Suprapubic skin (tissue), 4 donors: ENCODE measurements at regions not wholly inside any gene's neighbourhood (a gene's known extent, or its start where the extent isn't known, plus 50 kb on each side); places are given as distances from the start of the nearest gene placed in this dataset.

Experiments used
- DNase-seq, 2 donors: peaks; one replicate each; pipeline ENCODE4 v3.0.0-alpha.2; 2019; ENCODE audit warnings: low spot score in 2 of 2
- H3K27ac ChIP-seq: fragments of 200-600 bp; sonication (generic); one replicate; pipeline ENCODE4 v1.5.1; 2019
- H3K27me3 ChIP-seq: fragments of 200-600 bp; sonication (generic); one replicate; pipeline ENCODE4 v1.5.1; 2019
- H3K36me3 ChIP-seq: fragments of 200-600 bp; sonication (generic); one replicate; pipeline ENCODE4 v1.5.1; 2019
- H3K4me1 ChIP-seq: fragments of 200-600 bp; sonication (generic); one replicate; pipeline ENCODE4 v1.5.1; 2019
- H3K4me3 ChIP-seq: fragments of 200-600 bp; sonication (generic); one replicate; pipeline ENCODE4 v1.5.1; 2019; ENCODE audit warnings: mild to moderate bottlenecking
- H3K9me3 ChIP-seq: fragments of 200-600 bp; sonication (generic); one replicate; pipeline ENCODE4 v1.5.1; 2019
- CTCF ChIP-seq, 2 donors: fragments of 200-600 bp in 1 of 2; fragments of 450-650 bp in 1 of 2; sonication (generic) in 1 of 2; IDR thresholded peaks; one replicate each; pipeline ENCODE4 v1.5.1; 2016 to 2019; ENCODE audit warnings: antibody characterized with exemption in 2 of 2, mild to moderate bottlenecking in 1 of 2, moderate library complexity in 1 of 2
- EP300 ChIP-seq: sonication (generic); formaldehyde crosslinking; IDR thresholded peaks from one replicate; pipeline ENCODE4 v1.6.1; 2017; ENCODE audit warnings: antibody characterized with exemption
- POLR2A ChIP-seq, 2 donors: fragments of 450-650 bp; IDR thresholded peaks; one replicate each; pipeline ENCODE4 v1.6.1; 2017; ENCODE audit warnings: antibody characterized with exemption in 2 of 2, mild to moderate bottlenecking in 2 of 2, moderate library complexity in 2 of 2
- POLR2AphosphoS5 ChIP-seq, 3 donors: sonication (generic); formaldehyde crosslinking; IDR thresholded peaks; one replicate each; pipeline ENCODE4 v1.6.1; 2017; ENCODE audit warnings: antibody characterized with exemption in 3 of 3
- WGBS: methylation state at CpG from one replicate; pipeline ENCODE4 v1.1.5; 2018; 5-methylcytosine and 5-hydroxymethylcytosine counted together

GRCh38 chr22:48488611-48489511 is 1338.8 kb downstream of the BRD1 start:
- peaks cover 26% of the 10 kb centered on the region for H3K4me1 ChIP-seq
- H3K27me3 ChIP-seq, result peaks cover 53% of the 10 kb centered on the region
- 72% methylated on average over 8 of the region's 90 CpGs for WGBS
- no peak for TF ChIP-seq POLR2AphosphoS5 (IDR thresholded peaks at IDR 0.05)
- no peak for TF ChIP-seq EP300
- TF ChIP-seq POLR2A (IDR thresholded peaks at IDR 0.05), result no peak
- TF ChIP-seq CTCF (IDR thresholded peaks at IDR 0.05), result no peak
- H3K9me3 ChIP-seq, result no peaks in the 10 kb centered on the region
- DNase-seq, result peak; percentile 55 to 63
- peak overlapping the region; percentile 36 for H3K27ac ChIP-seq
- peak overlapping the region; percentile 60 for H3K4me3 ChIP-seq
- H3K36me3 ChIP-seq, result no peaks in the 10 kb centered on the region

GRCh38 chr22:48488149-48488551 is 1339.5 kb downstream of the BRD1 start:
- H3K27me3 ChIP-seq, result peaks cover 53% of the 10 kb centered on the region
- no peaks in the 10 kb centered on the region for H3K9me3 ChIP-seq
- no peak overlapping the region for H3K27ac ChIP-seq
- H3K4me3 ChIP-seq, result no peak overlapping the region
- peak in 1 of 2 donors; percentile 69 for DNase-seq
- 66% methylated on average over 4 of the region's 5 CpGs for WGBS
- peaks cover 26% of the 10 kb centered on the region for H3K4me1 ChIP-seq
- no peak for TF ChIP-seq EP300
- no peaks in the 10 kb centered on the region for H3K36me3 ChIP-seq

GRCh38 chr22:48486558-48486957 is 1341.1 kb downstream of the BRD1 start:
- Histone ChIP-seq H3K4me1 (peaks cover 21% of the 10 kb centered on the region), H3K9me3 (no peaks in the 10 kb centered on the region), H3K27ac (no peak overlapping the region), H3K4me3 (no peak overlapping the region), H3K27me3 (peaks cover 45% of the 10 kb centered on the region), H3K36me3 (no peaks in the 10 kb centered on the region)
- DNase-seq, result peak in 1 of 2 donors; percentile 35
- 92% methylated on average over 4 of the region's 4 CpGs for WGBS
- TF ChIP-seq POLR2AphosphoS5 (IDR thresholded peaks at IDR 0.05), result no peak
- no peak for TF ChIP-seq POLR2A (IDR thresholded peaks at IDR 0.05)
- no peak for TF ChIP-seq EP300
- no peak for TF ChIP-seq CTCF (IDR thresholded peaks at IDR 0.05)

GRCh38 chr22:48486134-48486532 is 1341.5 kb downstream of the BRD1 start:
- WGBS, result 70% methylated on average over 11 of the region's 11 CpGs
- no peaks in the 10 kb centered on the region for H3K9me3 ChIP-seq
- no peak overlapping the region for H3K27ac ChIP-seq
- no peak overlapping the region for H3K4me3 ChIP-seq
- H3K27me3 ChIP-seq, result peaks cover 40% of the 10 kb centered on the region
- peak in 1 of 2 donors; percentile 65 for DNase-seq
- no peaks in the 10 kb centered on the region for H3K36me3 ChIP-seq
- TF ChIP-seq EP300 (no peak), POLR2AphosphoS5 (IDR thresholded peaks at IDR 0.05) (no peak), CTCF (IDR thresholded peaks at IDR 0.05) (no peak), POLR2A (IDR thresholded peaks at IDR 0.05) (no peak)
- peaks cover 19% of the 10 kb centered on the region for H3K4me1 ChIP-seq

GRCh38 chr22:48485149-48486133 is 1342.2 kb downstream of the BRD1 start:
- no peak overlapping the region for H3K27ac ChIP-seq
- H3K27me3 ChIP-seq, result peaks cover 33% of the 10 kb centered on the region
- no peak overlapping the region for H3K4me3 ChIP-seq
- TF ChIP-seq POLR2AphosphoS5 (IDR thresholded peaks at IDR 0.05) (no peak), EP300 (no peak), CTCF (IDR thresholded peaks at IDR 0.05) (no peak), POLR2A (IDR thresholded peaks at IDR 0.05) (no peak)
- H3K36me3 ChIP-seq, result no peaks in the 10 kb centered on the region
- H3K9me3 ChIP-seq, result no peaks in the 10 kb centered on the region
- peak in 1 of 2 donors; percentile 55 for DNase-seq
- 69% methylated on average over 22 of the region's 22 CpGs for WGBS
- peaks cover 14% of the 10 kb centered on the region for H3K4me1 ChIP-seq
